Right lobe of liver (tissue), 4 donors: ENCODE measurements at regions not wholly inside any gene's neighbourhood (a gene's known extent, or its start where the extent isn't known, plus 50 kb on each side); places are given as distances from the start of the nearest gene placed in this dataset.

Source experiments
- POLR2A ChIP-seq: fragments of 450-650 bp; IDR thresholded peaks from one replicate; pipeline ENCODE4 v1.6.1; 2017; ENCODE audit warnings: antibody characterized with exemption, mild to moderate bottlenecking
- TF ChIP-seq, protein P1 (sequence below), 4 donors: fragments of 200-600 bp in 3 of 4; fragments of 450-650 bp in 1 of 4; IDR thresholded peaks; one replicate each; pipeline versions ENCODE4 v1.5.1 to v1.8.0; 2016 to 2022; ENCODE audit warnings: antibody characterized with exemption in 4 of 4, mild to moderate bottlenecking in 2 of 4
- donor health status: DM: no; HTN: no; CAD: no.
- donor health status: DM: no; HTN: no; CAD: no.
- donor health status: DM: no; HTN: yes; CAD: no.

DNA sequence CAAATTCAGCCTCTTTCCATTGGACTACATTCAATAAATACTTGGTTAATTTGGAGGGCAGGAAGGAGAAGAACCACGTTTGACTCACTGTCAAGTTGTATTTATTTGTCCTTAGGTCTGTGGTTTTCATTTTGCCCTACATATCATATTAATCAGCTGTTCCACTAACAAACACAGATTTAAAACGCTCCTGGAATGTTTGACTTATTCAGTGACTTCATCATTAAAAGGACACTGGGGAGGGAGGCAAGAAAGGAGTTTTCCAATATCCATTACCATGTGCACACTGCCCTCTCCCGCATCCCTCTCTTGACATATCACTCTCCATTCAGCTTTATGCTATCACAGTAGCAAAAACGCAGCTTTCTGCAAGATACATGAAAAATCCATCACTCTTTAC, 98.2 kb upstream of the C1orf87 start:
- TF ChIP-seq, protein P1, sequence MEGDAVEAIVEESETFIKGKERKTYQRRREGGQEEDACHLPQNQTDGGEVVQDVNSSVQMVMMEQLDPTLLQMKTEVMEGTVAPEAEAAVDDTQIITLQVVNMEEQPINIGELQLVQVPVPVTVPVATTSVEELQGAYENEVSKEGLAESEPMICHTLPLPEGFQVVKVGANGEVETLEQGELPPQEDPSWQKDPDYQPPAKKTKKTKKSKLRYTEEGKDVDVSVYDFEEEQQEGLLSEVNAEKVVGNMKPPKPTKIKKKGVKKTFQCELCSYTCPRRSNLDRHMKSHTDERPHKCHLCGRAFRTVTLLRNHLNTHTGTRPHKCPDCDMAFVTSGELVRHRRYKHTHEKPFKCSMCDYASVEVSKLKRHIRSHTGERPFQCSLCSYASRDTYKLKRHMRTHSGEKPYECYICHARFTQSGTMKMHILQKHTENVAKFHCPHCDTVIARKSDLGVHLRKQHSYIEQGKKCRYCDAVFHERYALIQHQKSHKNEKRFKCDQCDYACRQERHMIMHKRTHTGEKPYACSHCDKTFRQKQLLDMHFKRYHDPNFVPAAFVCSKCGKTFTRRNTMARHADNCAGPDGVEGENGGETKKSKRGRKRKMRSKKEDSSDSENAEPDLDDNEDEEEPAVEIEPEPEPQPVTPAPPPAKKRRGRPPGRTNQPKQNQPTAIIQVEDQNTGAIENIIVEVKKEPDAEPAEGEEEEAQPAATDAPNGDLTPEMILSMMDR (IDR thresholded peaks at IDR 0.05): no peak
- no peak for TF ChIP-seq POLR2A
